ENCODE measurements at regions not wholly inside any gene's neighbourhood (a gene's known extent, or its start where the extent isn't known, plus 50 kb on each side); places are given as distances from the start of the nearest gene placed in this dataset.

DNA sequence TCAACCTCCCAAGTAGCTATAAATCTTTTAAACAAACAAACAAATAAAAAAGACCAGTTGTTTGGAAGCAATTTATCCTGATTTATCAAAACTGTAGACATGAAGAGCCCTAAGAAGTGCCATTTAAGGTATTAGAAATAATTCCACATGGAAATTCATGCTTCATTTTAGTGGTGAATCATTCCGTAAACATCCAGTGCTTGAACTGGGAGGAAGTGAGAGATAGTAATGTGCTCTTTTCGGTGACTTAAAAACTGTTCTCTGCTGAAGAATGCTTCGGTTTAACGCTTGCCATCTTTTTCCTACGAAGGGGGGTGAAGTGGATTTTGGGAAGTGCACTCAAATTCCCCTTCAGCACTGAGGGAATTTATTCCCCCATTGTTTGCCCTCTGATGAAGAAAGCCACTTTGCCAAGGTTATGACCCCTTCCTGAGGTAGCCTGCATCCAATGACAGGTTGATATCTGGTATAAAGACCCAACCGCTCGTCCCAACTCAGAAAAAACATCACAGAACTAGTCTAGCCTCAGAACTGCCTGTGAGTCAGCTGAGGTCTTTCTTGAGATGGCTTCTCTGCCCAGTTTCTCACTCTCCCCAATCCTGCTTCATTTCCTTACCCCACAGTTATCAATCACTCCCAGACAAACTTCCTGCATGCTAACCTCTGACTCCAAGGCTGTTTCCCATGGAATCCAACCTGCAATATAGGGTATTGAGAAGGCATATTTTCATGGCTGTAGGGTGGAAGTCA, 244.1 kb downstream of the AEBP2 start:
- Histone ChIP-seq H3K9me2 (replicated peaks; ENCODE audit: low read depth, low read length) (no peaks in the 10 kb centered on the region), H2AFZ (ENCODE audit: low read length) (no peak overlapping the region)

DNA sequence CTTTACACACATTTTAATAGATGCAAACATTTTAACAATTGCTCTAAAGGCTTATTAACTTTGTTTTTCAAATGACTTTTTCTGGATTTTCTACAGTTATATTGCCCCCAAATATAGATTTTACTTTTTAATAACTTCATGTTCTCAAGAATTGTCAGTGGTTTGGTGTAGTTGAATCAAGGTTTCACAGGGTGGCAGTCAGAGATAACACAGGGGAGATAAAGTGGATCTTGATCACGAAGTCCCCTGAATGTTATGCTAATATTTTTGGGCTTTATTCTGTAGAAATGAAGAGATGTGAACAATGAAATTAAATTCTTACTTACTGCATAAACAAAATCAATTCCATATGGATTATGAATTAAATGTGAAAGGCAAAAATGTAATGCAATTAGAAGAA, 248.1 kb downstream of the AEBP2 start:
- Histone ChIP-seq H3K36me3 (ENCODE audit: insufficient read depth, low read length) (no peaks in the 10 kb centered on the region), H3K4me2 (ENCODE audit: low read depth, low read length, poor library complexity, severe bottlenecking) (no peak overlapping the region), H3K4me3 (ENCODE audit: low read length, poor library complexity, severe bottlenecking) (no peak overlapping the region), H3K79me2 (ENCODE audit: insufficient read depth, low read length) (no peaks in the 10 kb centered on the region), H3F3A (ENCODE audit: low read depth) (no peaks in the 10 kb centered on the region), H4K20me1 (ENCODE audit: insufficient read depth, low read length, poor library complexity, severe bottlenecking) (no peaks in the 10 kb centered on the region), H3K4me1 (ENCODE audit: insufficient read depth, low read length, poor library complexity, severe bottlenecking) (no peaks in the 10 kb centered on the region), H3K9ac (ENCODE audit: low read depth, low read length, poor library complexity, severe bottlenecking) (no peak overlapping the region), H2AFZ (ENCODE audit: low read length) (no peak overlapping the region), H3K9me3 (ENCODE audit: insufficient read depth, low read depth, low read length) (no peaks in the 10 kb centered on the region), H3K27me3 (ENCODE audit: insufficient read depth, low read length, poor library complexity, severe bottlenecking) (no peaks in the 10 kb centered on the region), H3K9me2 (replicated peaks; ENCODE audit: low read depth, low read length) (no peaks in the 10 kb centered on the region)
- TF ChIP-seq, protein P1, sequence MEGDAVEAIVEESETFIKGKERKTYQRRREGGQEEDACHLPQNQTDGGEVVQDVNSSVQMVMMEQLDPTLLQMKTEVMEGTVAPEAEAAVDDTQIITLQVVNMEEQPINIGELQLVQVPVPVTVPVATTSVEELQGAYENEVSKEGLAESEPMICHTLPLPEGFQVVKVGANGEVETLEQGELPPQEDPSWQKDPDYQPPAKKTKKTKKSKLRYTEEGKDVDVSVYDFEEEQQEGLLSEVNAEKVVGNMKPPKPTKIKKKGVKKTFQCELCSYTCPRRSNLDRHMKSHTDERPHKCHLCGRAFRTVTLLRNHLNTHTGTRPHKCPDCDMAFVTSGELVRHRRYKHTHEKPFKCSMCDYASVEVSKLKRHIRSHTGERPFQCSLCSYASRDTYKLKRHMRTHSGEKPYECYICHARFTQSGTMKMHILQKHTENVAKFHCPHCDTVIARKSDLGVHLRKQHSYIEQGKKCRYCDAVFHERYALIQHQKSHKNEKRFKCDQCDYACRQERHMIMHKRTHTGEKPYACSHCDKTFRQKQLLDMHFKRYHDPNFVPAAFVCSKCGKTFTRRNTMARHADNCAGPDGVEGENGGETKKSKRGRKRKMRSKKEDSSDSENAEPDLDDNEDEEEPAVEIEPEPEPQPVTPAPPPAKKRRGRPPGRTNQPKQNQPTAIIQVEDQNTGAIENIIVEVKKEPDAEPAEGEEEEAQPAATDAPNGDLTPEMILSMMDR (conservative IDR thresholded peaks at IDR 0.05; ENCODE audit: low read length) = no peak
- TF ChIP-seq EZH2phosphoT487 (IDR thresholded peaks at IDR 0.05; ENCODE audit: borderline replicate concordance) = no peak

More for the DNA sequence above, 244.1 kb downstream of the AEBP2 start:
- Histone ChIP-seq H3K79me2 (ENCODE audit: insufficient read depth, low read length) (no peaks in the 10 kb centered on the region), H3K27me3 (ENCODE audit: insufficient read depth, low read length, poor library complexity, severe bottlenecking) (no peaks in the 10 kb centered on the region), H3K4me3 (ENCODE audit: low read length, poor library complexity, severe bottlenecking) (no peak overlapping the region), H3K9ac (ENCODE audit: low read depth, low read length, poor library complexity, severe bottlenecking) (no peak overlapping the region), H3K36me3 (ENCODE audit: insufficient read depth, low read length) (no peaks in the 10 kb centered on the region), H3K4me2 (ENCODE audit: low read depth, low read length, poor library complexity, severe bottlenecking) (no peak overlapping the region), H3K4me1 (ENCODE audit: insufficient read depth, low read length, poor library complexity, severe bottlenecking) (no peaks in the 10 kb centered on the region), H3K9me3 (ENCODE audit: insufficient read depth, low read depth, low read length) (no peaks in the 10 kb centered on the region), H4K20me1 (ENCODE audit: insufficient read depth, low read length, poor library complexity, severe bottlenecking) (no peaks in the 10 kb centered on the region), H3F3A (ENCODE audit: low read depth) (no peaks in the 10 kb centered on the region)
- TF ChIP-seq EZH2phosphoT487 (IDR thresholded peaks at IDR 0.05; ENCODE audit: borderline replicate concordance) = no peak
- TF ChIP-seq, protein P1 (conservative IDR thresholded peaks at IDR 0.05; ENCODE audit: low read length) = no peak

DNA sequence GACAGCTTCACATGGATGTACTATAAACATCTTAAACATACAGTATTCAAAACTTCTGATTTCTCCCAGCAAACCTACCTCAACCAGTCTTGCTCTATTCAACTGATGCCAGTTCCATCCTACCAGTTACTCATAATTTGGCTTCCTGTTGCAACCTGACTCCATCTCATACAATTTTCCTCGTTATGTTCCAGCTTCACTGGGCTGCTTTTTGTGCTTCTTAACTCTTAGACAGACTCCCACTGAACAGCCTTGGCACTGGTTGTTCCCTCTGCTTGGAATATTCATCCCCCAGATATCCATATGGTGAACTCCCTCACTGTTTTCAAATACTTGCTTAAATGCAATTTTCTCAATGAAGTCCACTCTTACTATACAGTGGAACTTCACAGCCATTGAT, 249.2 kb downstream of the AEBP2 start:
- Histone ChIP-seq H4K20me1 (ENCODE audit: insufficient read depth, low read length, poor library complexity, severe bottlenecking) (no peaks in the 10 kb centered on the region), H2AFZ (ENCODE audit: low read length) (no peak overlapping the region), H3K79me2 (ENCODE audit: insufficient read depth, low read length) (no peaks in the 10 kb centered on the region), H3K4me1 (ENCODE audit: insufficient read depth, low read length, poor library complexity, severe bottlenecking) (no peaks in the 10 kb centered on the region), H3K27me3 (ENCODE audit: insufficient read depth, low read length, poor library complexity, severe bottlenecking) (no peaks in the 10 kb centered on the region), H3K9me3 (ENCODE audit: insufficient read depth, low read depth, low read length) (no peaks in the 10 kb centered on the region), H3K4me2 (ENCODE audit: low read depth, low read length, poor library complexity, severe bottlenecking) (no peak overlapping the region), H3K36me3 (ENCODE audit: insufficient read depth, low read length) (no peaks in the 10 kb centered on the region), H3K9ac (ENCODE audit: low read depth, low read length, poor library complexity, severe bottlenecking) (no peak overlapping the region), H3F3A (ENCODE audit: low read depth) (no peaks in the 10 kb centered on the region), H3K9me2 (replicated peaks; ENCODE audit: low read depth, low read length) (no peaks in the 10 kb centered on the region), H3K4me3 (ENCODE audit: low read length, poor library complexity, severe bottlenecking) (no peak overlapping the region)
- TF ChIP-seq, protein P1 (conservative IDR thresholded peaks at IDR 0.05; ENCODE audit: low read length) = no peak
- TF ChIP-seq EZH2phosphoT487 (IDR thresholded peaks at IDR 0.05; ENCODE audit: borderline replicate concordance) = no peak
